22Rv1 (cell line): ENCODE measurements at regions not wholly inside any gene's neighbourhood (a gene's known extent, or its start where the extent isn't known, plus 50 kb on each side); places are given as distances from the start of the nearest gene placed in this dataset.
"Not testable (repeated sequence)": the region's sequence is repeated elsewhere in the genome, so short reads cannot be mapped to it uniquely, and the experiment has no call there.

Source experiments
- H3K27ac ChIP-seq: fragments of 450-650 bp; 2 replicates; pipeline ENCODE4 v1.5.1; 2017
- ZFX ChIP-seq: fragments of 450-650 bp; IDR thresholded peaks from 2 replicates; pipeline ENCODE4 v1.6.1; 2017; ENCODE audit warnings: antibody characterized with exemption, borderline replicate concordance
- TF ChIP-seq, protein P1 (sequence below): fragments of 450-650 bp; IDR thresholded peaks from 2 replicates; pipeline ENCODE4 v1.5.1; 2017; ENCODE audit warnings: mild to moderate bottlenecking

GRCh38 chr9:24210641-24211040 lies 335.1 kb downstream of the IZUMO3 start:
- TF ChIP-seq ZFX: no peak
- TF ChIP-seq, protein P1, sequence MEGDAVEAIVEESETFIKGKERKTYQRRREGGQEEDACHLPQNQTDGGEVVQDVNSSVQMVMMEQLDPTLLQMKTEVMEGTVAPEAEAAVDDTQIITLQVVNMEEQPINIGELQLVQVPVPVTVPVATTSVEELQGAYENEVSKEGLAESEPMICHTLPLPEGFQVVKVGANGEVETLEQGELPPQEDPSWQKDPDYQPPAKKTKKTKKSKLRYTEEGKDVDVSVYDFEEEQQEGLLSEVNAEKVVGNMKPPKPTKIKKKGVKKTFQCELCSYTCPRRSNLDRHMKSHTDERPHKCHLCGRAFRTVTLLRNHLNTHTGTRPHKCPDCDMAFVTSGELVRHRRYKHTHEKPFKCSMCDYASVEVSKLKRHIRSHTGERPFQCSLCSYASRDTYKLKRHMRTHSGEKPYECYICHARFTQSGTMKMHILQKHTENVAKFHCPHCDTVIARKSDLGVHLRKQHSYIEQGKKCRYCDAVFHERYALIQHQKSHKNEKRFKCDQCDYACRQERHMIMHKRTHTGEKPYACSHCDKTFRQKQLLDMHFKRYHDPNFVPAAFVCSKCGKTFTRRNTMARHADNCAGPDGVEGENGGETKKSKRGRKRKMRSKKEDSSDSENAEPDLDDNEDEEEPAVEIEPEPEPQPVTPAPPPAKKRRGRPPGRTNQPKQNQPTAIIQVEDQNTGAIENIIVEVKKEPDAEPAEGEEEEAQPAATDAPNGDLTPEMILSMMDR: no peak
- H3K27ac ChIP-seq: no peak overlapping the region

- no peak overlapping the region for H3K27ac ChIP-seq
- TF ChIP-seq ZFX: no peak
Observed at GRCh38 chr9:24189986-24190385, 355.7 kb downstream of the IZUMO3 start.

- H3K27ac ChIP-seq: not testable (repeated sequence)
Observed at GRCh38 chr9:24180572-24180971, 354.5 kb upstream of the ELAVL2 start.

DNA sequence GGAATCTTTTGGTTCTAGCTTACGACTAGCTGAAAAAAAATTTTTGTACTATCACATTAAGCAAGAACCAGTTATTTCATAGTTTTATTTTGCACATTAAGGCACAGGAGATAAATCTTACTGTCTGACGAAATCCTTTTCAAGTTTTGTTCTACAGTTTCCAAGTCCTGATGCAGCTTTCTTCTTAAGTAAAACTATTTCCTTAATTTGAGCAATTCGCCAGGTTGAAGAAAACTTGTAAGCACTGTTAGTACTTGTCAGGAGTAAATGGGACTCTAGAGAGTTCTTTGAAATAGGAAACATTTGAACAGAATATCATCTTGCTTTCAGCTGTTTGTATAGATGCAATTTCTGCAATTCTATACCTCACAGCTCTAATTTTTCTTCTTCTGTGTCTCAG lies 318.8 kb upstream of the ELAVL2 start:
- TF ChIP-seq ZFX: no peak
- TF ChIP-seq, protein P1: no peak
- H3K27ac ChIP-seq: no peak overlapping the region

DNA sequence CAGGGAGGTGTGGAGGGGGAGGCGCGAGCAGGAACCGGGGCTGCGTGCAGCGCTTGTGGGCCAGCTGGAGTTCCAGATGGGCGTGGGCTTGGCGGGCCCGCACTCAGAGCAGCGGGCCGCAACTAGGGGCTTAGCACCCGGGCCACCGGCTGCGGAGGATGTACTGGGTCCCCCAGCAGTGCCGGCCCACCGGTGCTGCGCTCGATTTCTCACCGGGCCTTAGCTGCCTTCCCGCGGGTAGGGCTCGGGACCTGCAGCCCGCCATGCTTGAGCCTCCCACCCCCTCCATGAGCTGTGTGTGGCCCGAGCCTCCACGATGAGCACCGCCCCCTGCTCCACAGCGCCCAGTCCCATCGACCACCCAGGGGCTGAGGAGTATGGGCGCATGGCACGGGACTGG lies 309.0 kb upstream of the ELAVL2 start:
- not testable (repeated sequence) for H3K27ac ChIP-seq

GRCh38 chr9:24132244-24132643 lies 306.2 kb upstream of the ELAVL2 start:
- H3K27ac ChIP-seq: no peak overlapping the region

GRCh38 chr9:24127519-24127918 lies 301.5 kb upstream of the ELAVL2 start:
- no peak overlapping the region for H3K27ac ChIP-seq
- TF ChIP-seq ZFX: no peak
- TF ChIP-seq, protein P1: no peak

More at GRCh38 chr9:24132244-24132643, 306.2 kb upstream of the ELAVL2 start:
- no peak for TF ChIP-seq ZFX
- TF ChIP-seq, protein P1: no peak

- TF ChIP-seq, protein P1: no peak
- no peak for TF ChIP-seq ZFX
- H3K27ac ChIP-seq: no peak overlapping the region
Observed at GRCh38 chr9:24118190-24118589, 292.1 kb upstream of the ELAVL2 start.

DNA sequence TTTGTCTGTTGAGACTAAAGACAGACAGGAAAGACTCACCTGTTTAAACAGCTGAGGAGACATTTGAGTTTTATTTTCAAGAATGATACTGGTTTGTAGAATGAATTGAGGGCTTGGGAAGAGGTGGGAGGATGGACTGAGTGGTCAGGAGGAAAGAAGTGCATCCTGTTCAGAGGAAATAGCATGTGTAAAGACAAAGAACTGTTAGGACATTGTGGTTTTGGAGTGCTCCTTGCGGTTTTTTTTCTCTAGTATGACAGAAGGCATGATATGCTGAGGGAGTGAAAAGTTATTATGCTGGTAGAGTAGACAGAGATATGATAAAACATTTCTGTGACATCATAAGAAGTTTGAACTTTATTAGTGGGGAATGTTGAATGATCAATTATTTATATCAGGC lies 270.7 kb upstream of the ELAVL2 start:
- TF ChIP-seq, protein P1: no peak
- TF ChIP-seq ZFX: no peak
- no peak overlapping the region for H3K27ac ChIP-seq
